GM19023 (cell line): ENCODE measurements at regions not wholly inside any gene's neighbourhood (a gene's known extent, or its start where the extent isn't known, plus 50 kb on each side); places are given as distances from the start of the nearest gene placed in this dataset.
"Not testable (repeated sequence)": the region's sequence is repeated elsewhere in the genome, so short reads cannot be mapped to it uniquely, and the experiment has no call there.

ENCODE experiments used
- ATAC-seq: cut with Tn5 transposase; IDR thresholded peaks from one replicate; pipeline ENCODE4 v1.9.1; 2021; ENCODE audit warnings: mild to moderate bottlenecking, moderate library complexity; ENCODE audit not compliant: unreplicated experiment

DNA sequence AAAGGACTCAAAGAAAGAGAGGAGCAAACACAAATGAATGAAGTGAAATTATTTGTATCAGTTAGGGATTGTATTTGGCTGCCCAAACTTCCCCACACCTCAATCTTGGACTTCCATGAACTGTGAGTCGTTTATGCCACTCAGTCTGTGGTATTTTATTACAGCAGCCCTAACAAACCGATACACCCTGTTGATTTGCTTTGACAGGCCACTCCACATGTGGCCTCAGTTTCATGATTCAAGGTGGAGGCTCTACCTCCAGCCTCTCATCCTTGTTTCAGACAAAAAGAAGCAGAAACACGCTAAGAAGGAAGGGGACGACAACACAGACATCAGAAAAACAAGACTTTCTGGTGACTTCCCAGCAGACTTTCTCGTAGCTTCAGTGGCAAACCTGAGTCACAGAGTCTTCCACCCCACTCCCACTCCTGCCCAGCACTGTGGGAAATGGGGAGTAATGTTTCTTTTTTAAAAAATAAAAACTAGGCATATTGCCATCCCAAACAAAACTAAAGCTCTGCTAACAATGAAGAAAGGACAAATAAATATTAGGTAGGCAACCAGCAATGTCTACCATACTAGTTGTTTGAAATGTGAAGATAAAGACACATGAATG is 52.2 kb upstream of the ABCA1 start:
- no peak for ATAC-seq

DNA sequence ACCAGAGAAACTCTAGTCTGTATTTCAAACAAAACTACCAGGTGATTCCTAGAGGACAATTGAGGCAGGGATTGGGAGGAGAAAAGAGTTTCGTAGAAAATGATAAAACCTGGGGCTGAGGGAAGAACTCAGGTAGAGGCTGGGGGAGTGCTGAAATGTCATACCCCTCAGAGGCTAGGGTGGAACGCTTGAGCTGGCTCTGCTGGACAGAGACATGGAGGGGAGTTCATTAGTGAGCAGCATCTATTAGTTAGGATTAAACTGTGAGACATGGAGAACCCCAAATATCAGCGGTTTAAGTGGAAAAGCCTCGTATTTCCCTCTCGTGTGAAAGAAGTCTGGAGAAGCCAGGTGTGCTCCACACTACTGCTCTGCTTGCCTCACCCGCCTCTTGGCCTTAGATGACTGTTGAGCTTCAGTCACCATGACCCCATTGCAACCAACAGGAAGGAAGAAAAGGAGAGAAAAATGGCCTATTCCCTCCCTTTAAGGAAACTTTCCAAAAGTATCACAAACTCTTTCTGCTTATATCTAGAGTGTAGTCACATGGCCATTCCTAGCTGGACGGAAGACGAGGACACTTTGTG is 53.7 kb upstream of the ABCA1 start:
- no peak for ATAC-seq

DNA sequence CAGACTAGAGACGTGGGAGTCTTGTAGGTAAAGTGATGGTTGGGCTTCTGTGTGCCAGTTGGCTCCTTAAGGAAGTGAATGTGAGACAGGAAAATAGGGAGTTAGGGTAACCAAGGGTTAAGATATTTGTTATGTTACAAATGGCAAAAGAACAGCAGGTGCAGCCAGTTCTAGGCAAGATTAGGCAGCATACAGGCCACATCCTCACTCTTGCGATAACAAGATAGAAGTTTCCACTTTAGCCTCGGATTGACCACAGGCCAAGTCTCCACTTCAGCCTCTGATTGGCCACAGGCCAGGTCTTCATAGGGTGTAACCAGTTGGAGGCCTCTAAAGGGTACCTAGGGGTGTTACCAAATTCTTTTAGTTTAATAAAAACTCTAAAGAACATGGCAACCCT is 54.6 kb upstream of the ABCA1 start:
- no peak for ATAC-seq

DNA sequence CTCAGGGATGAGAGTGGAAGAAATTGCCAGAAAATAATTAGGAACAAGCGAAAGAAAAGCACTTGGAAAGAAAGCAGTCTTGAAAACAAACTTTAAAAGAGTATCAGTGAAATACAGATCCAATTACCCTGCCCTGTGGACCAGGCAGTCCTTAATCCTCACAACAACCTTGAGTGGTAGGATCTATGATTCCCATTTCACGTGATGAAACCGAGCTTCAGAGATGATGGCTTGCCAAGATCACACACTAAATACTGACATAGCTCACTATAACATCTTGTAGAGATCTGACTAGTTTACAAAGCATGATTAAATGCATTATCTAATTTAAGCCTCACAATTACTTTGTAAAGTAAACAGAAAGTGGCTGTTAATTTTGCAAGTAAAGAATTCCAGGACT is 55.5 kb upstream of the ABCA1 start:
- ATAC-seq: no peak

DNA sequence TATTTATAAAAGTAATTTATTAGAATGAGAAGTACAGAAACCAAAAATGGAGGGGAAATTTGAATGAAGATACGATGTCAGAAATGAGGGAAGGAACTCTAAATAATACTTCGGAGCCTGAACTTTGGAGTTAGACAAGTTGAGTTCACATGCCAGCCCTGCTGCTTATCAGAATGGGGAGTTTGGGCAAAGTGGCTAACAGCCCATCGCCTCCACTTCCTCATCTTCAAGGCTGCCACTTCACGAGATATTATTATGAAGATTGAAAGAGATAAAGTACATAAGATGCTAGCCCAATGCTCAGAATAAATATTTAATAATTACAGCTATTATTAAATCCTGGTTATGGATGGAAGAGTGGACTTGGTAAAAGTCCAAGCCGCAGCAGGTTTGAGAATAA is 56.2 kb upstream of the ABCA1 start:
- ATAC-seq: no peak

DNA sequence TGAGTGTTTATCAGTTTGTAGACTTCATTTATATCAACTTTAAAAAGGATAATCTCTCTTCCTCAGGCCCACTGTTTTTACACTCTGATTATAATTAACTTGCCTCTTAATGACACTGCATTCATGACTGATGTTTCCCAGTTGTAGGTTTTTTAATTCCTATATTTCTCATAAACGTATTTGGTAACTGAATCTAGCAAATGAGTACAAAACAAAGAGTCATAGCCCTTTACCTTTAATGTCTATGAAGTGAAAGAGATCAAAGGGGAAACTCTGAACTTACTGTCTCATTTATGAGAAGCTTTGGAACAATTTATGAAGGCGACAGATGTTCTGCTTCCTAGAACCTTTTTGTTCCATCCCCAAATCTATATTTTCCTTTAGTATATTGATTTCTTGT is 56.6 kb upstream of the ABCA1 start:
- ATAC-seq: no peak

DNA sequence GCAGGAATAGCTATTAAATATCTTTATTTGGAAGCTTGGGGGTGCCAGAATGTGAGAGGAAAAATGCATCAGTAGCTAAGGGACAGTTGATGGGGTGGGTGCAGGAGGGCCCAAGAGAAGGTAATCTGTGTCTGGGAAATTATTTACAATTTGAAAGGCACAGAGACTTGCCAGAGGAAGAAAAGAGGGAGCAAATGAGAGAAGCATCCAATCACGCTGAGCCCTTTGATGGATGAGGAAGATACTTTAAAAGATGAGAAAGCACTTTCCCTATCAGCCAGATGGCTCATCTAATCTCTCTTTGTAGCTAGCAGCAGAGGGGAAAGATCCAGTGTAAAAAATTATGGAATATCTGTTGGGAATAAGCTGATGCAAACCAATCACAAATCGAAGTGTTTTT is 57.0 kb upstream of the ABCA1 start:
- no peak for ATAC-seq

DNA sequence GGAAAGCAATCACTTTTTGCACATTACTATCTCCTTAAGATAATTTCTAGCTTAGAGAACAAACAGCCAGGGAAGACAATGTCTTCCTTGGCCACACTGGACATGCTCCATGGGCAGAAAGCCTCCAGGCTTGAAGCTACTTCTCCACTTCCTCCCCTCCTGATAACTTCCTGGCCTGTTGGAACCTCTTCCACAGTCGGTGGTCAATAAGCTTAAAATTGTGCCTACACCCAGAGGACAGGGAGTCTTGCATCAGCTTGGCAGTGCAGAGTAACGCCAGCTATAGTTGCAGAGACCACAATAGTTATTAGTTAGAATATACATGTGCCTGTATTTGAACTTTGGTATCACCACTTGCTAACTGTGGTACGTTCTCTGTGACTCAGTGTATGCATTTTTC is 58.1 kb upstream of the ABCA1 start:
- ATAC-seq: no peak

DNA sequence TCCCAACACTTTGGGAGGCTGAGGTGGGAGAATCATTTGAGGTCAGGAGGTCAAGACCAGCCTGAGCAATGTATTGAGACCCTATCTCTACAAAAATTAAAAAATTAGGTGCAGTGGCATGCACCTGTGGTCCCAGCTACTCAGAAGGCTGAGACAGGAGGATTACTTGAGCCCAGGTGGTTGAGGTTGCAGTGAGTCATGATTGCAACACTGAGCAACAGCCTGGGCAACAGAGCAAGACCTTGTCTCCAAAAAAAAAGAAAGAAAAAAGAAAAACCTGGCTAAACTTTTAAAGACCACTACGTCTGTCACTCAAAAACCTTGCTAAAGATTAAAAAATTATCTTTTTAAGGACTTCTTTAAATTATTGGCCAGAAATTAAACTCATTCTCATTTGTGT is 59.8 kb upstream of the ABCA1 start:
- no peak for ATAC-seq

DNA sequence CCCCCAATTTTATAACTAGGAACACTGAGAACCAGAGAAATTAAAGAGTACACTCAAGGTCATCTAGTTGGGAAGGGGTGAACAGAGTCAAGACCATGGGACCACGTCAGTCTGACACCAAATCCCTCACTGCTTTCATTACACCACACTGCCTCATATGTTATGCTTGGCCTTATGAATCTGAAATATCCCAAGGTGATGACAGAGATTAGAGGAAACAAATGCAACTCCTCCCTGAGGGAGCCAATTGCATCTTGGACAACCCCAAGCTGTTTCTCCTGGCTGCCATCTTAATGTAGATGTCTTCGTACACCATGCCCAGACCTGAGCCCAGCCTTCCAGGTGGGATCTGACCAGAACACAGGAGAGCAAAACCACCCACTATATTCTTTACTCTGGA is 60.6 kb upstream of the ABCA1 start:
- ATAC-seq: no peak

DNA sequence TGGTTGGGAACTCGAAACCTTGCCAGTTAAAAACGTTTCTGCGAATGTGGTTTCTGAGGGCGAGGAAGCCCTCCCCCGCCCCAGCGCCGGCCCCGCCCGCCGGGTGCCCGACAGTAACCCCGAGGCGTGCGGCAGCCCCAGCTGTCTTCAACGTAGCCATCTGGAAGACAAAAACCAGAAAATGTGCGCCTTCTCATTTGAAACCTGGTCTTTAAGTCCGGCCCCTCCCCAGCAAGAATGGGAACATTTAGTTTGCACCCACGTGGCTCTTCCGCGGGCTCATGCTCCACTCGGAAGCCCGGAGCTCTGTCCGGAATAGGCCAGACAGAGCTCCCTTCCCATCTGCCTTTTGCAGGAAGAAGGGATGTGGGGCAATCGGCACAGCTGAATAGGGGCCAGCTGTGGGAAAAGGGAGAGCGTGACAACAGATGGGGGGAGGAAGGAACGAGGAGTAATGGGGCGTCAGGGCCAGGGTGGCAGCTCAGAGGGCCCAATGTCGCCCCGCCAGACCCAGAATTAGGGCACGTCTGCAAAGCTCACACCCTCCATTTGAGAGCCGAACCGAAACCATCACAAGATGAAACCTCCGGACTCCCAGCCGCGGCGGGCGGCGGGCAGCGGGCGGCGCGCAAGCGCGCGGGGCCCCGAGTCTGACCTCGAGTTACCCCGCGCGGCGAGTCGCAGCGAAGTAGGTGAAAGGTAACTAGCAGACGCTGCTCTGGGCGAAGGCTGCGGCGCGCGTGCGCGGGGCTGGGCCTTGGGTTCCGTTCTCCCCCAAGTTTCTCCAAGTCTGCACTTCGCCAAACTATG is 63.4 kb upstream of the ABCA1 start:
- ATAC-seq: peak; percentile 83

DNA sequence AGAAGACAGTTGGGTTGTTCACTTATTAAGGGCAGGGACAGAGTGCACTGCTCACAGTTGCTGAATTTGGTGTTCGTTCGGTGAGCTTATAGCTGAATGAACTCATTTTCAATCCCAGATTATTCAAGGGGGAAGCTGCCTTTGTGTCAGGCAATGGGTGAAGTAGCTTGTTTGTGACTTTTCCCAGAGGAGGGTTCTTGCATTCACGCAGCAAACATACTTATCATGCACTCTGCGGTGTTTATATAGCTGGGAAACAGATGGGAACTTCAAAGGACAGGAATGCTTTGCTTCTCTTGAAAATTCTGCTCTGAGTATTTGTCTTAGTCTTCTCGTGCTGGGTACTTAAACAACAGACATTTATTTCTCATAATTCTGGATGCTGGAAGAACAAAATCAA is 64.7 kb upstream of the ABCA1 start:
- no peak for ATAC-seq

DNA sequence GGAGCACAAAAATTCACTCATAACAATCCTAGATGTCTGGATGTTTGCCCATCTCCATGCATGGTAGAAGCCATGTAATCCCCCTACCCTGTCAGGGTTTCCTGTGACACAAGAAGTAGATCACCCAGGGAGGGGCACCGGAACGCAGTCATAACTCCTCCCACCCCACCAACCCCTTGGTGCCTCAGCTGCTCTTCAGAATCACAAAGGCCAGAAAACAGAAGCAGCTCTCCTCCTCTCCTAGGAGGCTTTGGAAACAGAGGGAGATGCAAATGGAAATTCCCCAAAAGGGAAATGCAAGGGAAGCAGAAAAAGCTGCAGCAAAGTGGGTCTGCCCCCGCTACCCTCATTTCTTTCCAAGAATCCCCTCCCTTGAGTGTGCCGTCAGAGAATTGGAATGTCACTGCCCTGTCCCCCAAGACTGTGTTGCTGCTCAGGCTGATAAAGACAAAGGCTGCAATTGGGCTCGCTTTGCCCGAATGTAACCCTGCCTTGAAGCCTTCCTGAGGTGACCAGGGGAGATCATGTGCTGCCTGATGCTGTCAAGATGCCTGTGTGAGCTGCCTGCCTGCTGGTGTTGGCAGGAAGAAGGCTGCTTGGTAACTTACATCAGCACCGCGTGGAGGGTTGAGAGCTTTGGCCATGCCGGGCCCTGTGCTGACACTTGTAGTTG is 65.5 kb upstream of the ABCA1 start:
- ATAC-seq: no peak

DNA sequence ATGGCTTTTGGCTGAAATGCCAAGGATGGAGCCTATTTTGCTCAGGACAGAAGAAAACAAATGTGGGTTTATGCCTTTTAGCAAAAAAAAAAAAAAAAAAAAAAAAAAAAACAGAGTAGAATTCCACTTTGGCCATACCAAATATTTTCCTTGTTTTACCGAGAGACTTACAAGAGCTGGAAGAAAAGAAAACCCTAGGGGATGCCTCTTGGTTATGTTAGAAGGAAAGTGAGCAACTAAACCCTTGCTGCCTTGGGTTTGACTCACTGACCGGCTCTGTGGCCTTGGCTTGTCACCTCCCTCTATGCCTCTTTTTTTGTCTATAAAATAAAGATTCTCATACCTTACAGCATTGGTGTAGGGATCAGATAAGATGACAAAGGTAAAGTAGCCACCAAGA is 69.6 kb upstream of the ABCA1 start:
- ATAC-seq: no peak

DNA sequence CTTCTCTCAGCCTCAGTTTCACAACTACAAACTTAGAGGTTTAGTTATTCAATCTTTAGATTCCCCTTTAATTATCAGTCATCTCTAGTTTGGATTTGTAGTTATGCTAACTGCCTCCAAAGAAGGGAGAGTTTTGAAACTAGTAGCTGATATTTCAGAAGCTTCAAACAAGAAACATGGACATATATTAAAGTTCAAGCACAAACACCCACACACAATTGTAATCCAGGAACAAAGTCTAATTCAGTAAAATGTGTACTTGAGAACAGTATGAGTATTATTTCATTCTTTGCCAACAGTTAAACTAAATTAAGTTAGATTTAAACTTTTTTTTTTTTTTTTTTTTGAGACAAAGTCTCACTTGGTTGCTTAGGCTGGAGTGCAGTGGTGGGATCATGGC is 71.2 kb upstream of the ABCA1 start:
- no peak for ATAC-seq

DNA sequence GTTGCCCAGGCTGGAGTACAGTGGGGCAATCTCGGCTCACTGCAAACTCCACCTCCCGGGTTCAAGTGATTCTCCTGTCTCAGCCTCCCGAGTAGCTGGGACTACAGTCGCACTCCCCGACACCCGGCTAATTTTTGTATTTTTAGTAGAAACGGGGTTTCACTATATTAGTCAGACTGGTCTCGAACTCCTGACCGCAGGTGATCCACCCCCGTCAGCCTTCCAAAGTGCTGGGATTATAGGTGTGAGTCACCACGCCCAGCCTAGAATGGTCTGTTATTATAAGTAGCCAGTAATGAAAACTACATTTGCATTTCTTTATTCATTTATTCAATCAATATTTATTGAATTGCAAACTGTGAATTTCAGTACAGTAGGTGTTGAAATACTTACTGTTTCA is 72.6 kb upstream of the ABCA1 start:
- ATAC-seq: not testable (repeated sequence)

DNA sequence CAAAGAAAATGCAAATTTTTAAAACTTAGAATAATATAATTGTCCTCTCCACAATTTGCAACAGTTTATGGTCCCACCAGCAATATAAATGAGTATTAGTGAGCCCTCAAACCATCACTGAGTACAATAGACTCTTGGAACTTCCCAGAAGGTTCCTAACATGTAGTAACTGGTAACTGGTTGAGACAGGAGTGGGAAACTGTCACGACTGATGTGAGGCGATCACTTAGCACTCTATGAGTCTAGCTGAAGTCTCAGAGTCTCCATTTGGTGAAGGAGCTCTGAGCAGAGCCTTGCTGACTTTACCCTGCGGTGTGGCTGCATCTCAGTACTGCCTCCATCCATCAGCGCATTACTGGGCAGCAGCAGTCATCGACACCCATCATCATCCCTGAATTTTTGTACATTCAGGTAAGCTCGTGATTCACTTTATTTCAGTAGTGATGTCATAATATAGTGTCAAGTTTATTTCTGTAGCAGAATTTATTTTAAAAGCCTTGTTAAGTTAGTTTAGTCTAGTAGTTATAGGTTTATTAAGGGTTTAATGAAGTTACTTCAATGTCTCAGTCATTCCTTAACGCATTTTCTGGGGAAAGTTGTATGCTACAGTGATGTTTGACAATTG is 76.6 kb upstream of the ABCA1 start:
- no peak for ATAC-seq

DNA sequence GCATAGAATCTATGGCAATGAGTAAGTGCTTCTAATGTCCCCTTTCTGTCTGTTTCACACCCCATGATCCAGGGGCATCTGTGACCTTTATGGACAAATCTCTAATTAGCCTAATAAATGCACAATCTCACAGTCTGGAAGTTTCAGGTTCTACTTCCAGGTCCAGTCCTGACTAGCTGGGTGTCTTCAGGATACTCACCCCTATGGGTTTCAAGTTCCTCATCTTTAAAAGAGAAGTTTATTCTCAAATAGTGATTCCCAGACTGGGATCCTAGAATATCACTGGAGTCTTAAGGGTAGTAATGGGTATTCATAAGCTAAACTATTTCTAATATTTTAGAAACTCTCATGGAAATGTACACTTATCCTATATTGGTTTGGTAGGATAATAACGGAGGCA is 77.2 kb upstream of the ABCA1 start:
- no peak for ATAC-seq

DNA sequence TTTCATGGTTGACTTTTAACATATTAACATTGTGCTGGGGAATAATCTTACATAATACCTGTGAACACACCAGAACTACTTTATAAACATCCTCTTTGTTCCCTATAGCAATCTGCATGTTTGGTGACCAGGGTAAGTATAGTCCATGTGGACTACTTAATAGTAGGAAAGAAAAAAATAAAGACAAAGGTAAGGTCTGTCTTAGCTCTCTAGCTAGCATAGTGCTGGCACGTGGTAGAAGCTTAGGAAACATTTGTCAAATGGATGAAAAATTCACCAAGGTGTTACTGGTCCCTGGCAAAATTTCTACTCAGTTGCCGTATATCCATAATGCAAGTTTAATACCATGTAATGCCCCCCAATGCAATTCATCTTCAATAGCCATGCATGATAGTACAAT is 78.6 kb upstream of the ABCA1 start:
- ATAC-seq: no peak

DNA sequence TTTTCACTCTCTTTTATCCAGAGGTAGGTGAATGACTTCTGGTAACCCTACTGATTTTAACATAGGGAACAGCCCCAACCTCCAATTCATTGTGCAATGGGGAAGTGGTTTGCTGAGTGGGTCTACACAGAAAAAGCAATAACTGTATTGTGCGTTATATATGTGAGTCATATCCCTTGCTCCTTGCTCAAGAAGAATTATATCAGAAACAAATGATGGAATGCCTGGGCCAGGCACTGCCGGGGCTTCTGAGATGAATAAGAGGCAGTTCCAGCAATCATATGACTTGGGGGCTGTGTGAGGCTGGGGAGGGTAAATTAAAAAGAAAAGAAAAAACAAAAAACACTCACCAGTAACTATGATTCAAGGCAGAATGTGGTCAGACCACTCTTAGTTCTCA is 79.2 kb upstream of the ABCA1 start:
- ATAC-seq: no peak

DNA sequence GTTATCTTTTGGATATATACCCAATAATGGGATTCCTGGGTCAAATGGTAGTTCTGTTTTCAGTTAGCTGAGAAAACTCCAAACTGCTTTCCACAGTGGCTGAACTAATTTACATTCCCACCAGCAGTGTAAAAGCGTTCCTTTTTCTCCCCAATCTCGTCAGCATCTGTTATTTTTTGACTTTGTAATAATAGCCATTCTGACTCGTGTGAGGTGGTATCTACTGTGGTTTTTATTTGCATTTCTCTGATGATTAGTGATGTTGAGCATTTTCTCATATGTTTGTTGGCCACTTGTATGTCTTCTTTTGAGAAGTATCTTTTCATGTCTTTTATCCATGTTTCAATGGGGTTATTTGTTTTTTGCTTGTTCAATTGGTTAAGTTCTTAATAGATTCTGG is 82.1 kb upstream of the ABCA1 start:
- ATAC-seq: not testable (repeated sequence)
